Suprapubic skin (tissue), 4 donors: ENCODE measurements at regions not wholly inside any gene's neighbourhood (a gene's known extent, or its start where the extent isn't known, plus 50 kb on each side); places are given as distances from the start of the nearest gene placed in this dataset.

Experiments used
- DNase-seq, 2 donors: peaks; one replicate each; pipeline ENCODE4 v3.0.0-alpha.2; 2019; ENCODE audit warnings: low spot score in 2 of 2
- H3K27ac ChIP-seq: fragments of 200-600 bp; sonication (generic); one replicate; pipeline ENCODE4 v1.5.1; 2019
- H3K27me3 ChIP-seq: fragments of 200-600 bp; sonication (generic); one replicate; pipeline ENCODE4 v1.5.1; 2019
- H3K36me3 ChIP-seq: fragments of 200-600 bp; sonication (generic); one replicate; pipeline ENCODE4 v1.5.1; 2019
- H3K4me1 ChIP-seq: fragments of 200-600 bp; sonication (generic); one replicate; pipeline ENCODE4 v1.5.1; 2019
- H3K4me3 ChIP-seq: fragments of 200-600 bp; sonication (generic); one replicate; pipeline ENCODE4 v1.5.1; 2019; ENCODE audit warnings: mild to moderate bottlenecking
- H3K9me3 ChIP-seq: fragments of 200-600 bp; sonication (generic); one replicate; pipeline ENCODE4 v1.5.1; 2019
- EP300 ChIP-seq: sonication (generic); formaldehyde crosslinking; IDR thresholded peaks from one replicate; pipeline ENCODE4 v1.6.1; 2017; ENCODE audit warnings: antibody characterized with exemption
- POLR2A ChIP-seq, 2 donors: fragments of 450-650 bp; IDR thresholded peaks; one replicate each; pipeline ENCODE4 v1.6.1; 2017; ENCODE audit warnings: antibody characterized with exemption in 2 of 2, mild to moderate bottlenecking in 2 of 2, moderate library complexity in 2 of 2
- POLR2AphosphoS5 ChIP-seq, 3 donors: sonication (generic); formaldehyde crosslinking; IDR thresholded peaks; one replicate each; pipeline ENCODE4 v1.6.1; 2017; ENCODE audit warnings: antibody characterized with exemption in 3 of 3
- WGBS: methylation state at CpG from one replicate; pipeline ENCODE4 v1.1.5; 2018; 5-methylcytosine and 5-hydroxymethylcytosine counted together
- TF ChIP-seq, protein P1 (sequence below), 2 donors: fragments of 200-600 bp in 1 of 2; fragments of 450-650 bp in 1 of 2; sonication (generic) in 1 of 2; IDR thresholded peaks; one replicate each; pipeline ENCODE4 v1.5.1; 2016 to 2019; ENCODE audit warnings: antibody characterized with exemption in 2 of 2, mild to moderate bottlenecking in 1 of 2, moderate library complexity in 1 of 2

DNA sequence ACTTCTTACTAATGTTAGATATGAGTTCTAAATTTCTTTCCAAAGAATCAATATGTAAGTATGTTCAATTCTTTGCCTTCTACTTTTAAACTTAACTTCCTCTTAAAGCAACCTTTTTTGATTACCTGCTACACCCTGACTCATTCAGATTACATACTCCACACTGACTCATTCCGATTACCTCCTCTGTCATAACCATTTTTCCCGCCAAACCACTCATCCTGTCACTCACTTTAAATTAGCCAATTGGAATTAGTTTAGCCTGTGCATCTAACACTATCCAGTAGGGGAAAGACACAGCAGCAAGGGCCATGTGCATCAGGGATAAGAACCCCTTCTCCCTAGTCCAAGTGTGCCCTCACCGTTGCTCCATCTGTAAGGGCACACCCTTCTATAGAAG lies 815.5 kb downstream of the BRINP3 start:
- no peaks in the 10 kb centered on the region for H3K4me1 ChIP-seq
- TF ChIP-seq EP300 (no peak), POLR2A (IDR thresholded peaks at IDR 0.05) (no peak), POLR2AphosphoS5 (IDR thresholded peaks at IDR 0.05) (no peak)
- TF ChIP-seq, protein P1, sequence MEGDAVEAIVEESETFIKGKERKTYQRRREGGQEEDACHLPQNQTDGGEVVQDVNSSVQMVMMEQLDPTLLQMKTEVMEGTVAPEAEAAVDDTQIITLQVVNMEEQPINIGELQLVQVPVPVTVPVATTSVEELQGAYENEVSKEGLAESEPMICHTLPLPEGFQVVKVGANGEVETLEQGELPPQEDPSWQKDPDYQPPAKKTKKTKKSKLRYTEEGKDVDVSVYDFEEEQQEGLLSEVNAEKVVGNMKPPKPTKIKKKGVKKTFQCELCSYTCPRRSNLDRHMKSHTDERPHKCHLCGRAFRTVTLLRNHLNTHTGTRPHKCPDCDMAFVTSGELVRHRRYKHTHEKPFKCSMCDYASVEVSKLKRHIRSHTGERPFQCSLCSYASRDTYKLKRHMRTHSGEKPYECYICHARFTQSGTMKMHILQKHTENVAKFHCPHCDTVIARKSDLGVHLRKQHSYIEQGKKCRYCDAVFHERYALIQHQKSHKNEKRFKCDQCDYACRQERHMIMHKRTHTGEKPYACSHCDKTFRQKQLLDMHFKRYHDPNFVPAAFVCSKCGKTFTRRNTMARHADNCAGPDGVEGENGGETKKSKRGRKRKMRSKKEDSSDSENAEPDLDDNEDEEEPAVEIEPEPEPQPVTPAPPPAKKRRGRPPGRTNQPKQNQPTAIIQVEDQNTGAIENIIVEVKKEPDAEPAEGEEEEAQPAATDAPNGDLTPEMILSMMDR (IDR thresholded peaks at IDR 0.05): no peak
- WGBS: 81% methylated on average over 3 of the region's 3 CpGs
- DNase-seq: no peak
- H3K4me3 ChIP-seq: no peak overlapping the region
- no peak overlapping the region for H3K27ac ChIP-seq
- no peaks in the 10 kb centered on the region for H3K36me3 ChIP-seq
- H3K9me3 ChIP-seq: no peaks in the 10 kb centered on the region
- H3K27me3 ChIP-seq: no peaks in the 10 kb centered on the region

DNA sequence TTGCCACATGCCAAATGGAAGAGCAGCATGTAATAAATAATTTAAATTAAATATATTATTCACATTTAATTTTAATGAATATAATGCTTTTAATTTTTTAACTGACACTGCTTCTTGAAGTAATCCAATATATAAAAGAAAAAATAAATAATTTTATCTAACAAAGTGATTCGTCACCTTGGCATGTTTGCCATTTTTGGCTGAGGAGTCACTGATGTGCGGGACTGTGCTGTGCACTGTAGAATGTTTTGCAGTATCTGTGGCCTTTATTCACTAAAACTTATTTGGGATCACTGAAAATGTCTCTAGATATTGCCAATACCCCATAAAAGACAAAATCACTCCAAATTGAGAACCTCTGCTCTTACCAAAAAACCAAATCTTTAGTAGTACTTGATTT lies 807.8 kb downstream of the BRINP3 start:
- Histone ChIP-seq H3K27ac (no peak overlapping the region), H3K27me3 (no peaks in the 10 kb centered on the region), H3K4me1 (no peaks in the 10 kb centered on the region), H3K36me3 (no peaks in the 10 kb centered on the region), H3K4me3 (no peak overlapping the region), H3K9me3 (no peaks in the 10 kb centered on the region)
- TF ChIP-seq, protein P1 (IDR thresholded peaks at IDR 0.05): no peak
- TF ChIP-seq POLR2AphosphoS5 (IDR thresholded peaks at IDR 0.05): no peak
- TF ChIP-seq POLR2A (IDR thresholded peaks at IDR 0.05): no peak
- no peak for TF ChIP-seq EP300
- no peak for DNase-seq
- 78% methylated on average over 2 of the region's 2 CpGs for WGBS

DNA sequence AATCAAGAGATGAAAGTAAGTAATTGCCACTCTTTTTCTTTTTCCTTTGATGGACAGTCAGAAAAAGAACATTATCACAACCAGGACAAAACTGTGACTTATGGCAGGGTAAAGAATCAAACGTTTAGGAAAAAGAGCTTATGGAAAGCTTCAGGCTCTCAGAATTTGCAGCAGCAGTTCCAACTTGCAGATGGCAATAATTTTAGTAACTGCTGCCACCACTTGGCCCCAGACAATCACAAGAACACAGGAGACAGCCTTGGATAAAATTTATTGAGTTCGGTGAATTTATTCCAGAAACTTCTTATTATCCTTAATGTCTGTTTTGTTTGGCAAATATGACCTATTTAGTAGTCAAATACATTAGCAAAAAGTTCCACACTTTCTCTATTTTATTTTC lies 804.4 kb downstream of the BRINP3 start:
- DNase-seq: no peak
- Histone ChIP-seq H3K9me3 (no peaks in the 10 kb centered on the region), H3K27ac (no peak overlapping the region), H3K36me3 (no peaks in the 10 kb centered on the region), H3K4me1 (no peaks in the 10 kb centered on the region), H3K4me3 (no peak overlapping the region), H3K27me3 (no peaks in the 10 kb centered on the region)
- no peak for TF ChIP-seq POLR2A (IDR thresholded peaks at IDR 0.05)
- TF ChIP-seq EP300: no peak
- TF ChIP-seq, protein P1 (IDR thresholded peaks at IDR 0.05): no peak
- no peak for TF ChIP-seq POLR2AphosphoS5 (IDR thresholded peaks at IDR 0.05)
- WGBS: 25% methylated on average over 2 of the region's 2 CpGs

DNA sequence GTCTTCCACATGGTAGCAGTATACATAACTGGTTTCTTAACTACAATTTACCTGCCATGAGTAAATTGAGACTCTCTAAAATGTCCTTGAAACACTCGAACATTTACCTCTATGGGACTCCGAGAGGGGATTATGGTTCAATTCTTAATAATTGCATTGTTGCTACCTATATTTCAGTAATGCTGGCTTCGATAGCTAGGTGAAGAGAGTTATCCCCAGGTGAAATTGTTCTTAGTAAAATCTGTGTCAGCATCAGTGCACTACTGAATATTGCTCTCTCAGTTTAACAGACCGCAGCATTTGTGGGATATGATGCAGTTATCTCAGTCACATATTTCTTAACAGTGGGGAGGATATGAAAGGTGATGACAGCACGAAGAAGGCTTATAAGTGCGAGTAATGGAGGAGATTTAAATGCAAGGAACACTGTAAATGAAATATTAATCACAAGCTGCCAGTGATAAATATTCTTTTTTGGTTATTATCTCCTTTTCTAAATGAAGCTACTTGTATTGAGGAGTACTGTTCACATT lies 801.9 kb downstream of the BRINP3 start:
- no peaks in the 10 kb centered on the region for H3K27me3 ChIP-seq
- WGBS: 65% methylated on average over 6 of the region's 6 CpGs
- DNase-seq: no peak
- TF ChIP-seq POLR2A (IDR thresholded peaks at IDR 0.05) (no peak), POLR2AphosphoS5 (IDR thresholded peaks at IDR 0.05) (no peak), EP300 (no peak)
- TF ChIP-seq, protein P1 (IDR thresholded peaks at IDR 0.05): no peak
- H3K36me3 ChIP-seq: no peaks in the 10 kb centered on the region
- H3K4me3 ChIP-seq: no peak overlapping the region
- no peaks in the 10 kb centered on the region for H3K9me3 ChIP-seq
- H3K4me1 ChIP-seq: no peaks in the 10 kb centered on the region
- H3K27ac ChIP-seq: no peak overlapping the region

DNA sequence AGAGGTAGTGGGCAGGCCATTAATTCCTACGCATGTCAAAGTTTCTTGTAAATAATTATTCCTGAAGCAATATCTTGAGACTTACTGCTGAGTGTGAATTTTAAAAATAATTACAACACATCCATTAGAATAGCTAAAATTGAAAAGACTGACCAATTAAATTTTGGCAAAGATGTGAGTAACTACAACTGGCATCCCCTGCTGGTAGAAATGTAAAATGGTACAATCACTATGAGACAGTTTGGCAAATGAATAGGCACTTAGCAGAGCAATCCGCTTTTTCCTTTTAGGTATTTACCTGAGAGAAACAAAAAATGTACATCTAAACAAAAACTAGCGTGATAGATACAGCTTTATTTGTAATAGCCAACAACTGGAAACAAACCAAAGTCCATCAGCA lies 798.9 kb downstream of the BRINP3 start:
- Histone ChIP-seq H3K27me3 (no peaks in the 10 kb centered on the region), H3K4me1 (no peaks in the 10 kb centered on the region), H3K9me3 (no peaks in the 10 kb centered on the region), H3K27ac (no peak overlapping the region), H3K36me3 (no peaks in the 10 kb centered on the region), H3K4me3 (no peak overlapping the region)
- no peak for DNase-seq
- 94% methylated on average over 3 of the region's 3 CpGs for WGBS
- no peak for TF ChIP-seq EP300
- TF ChIP-seq POLR2A (IDR thresholded peaks at IDR 0.05): no peak
- no peak for TF ChIP-seq POLR2AphosphoS5 (IDR thresholded peaks at IDR 0.05)
- TF ChIP-seq, protein P1 (IDR thresholded peaks at IDR 0.05): no peak
